NB4 (cell line): ENCODE measurements at regions not wholly inside any gene's neighbourhood (a gene's known extent, or its start where the extent isn't known, plus 50 kb on each side); places are given as distances from the start of the nearest gene placed in this dataset.

Experiments used
- CTCF ChIP-seq: IDR thresholded peaks from one replicate; pipeline ENCODE4 v1.5.1; 2012; ENCODE audit warnings: low read depth, low read length
- MYC ChIP-seq: IDR thresholded peaks from 2 replicates; pipeline ENCODE4 v1.6.1; 2011; ENCODE audit warnings: low read depth, low read length

- no peak for TF ChIP-seq CTCF
- TF ChIP-seq MYC, result no peak
Observed at GRCh38 chr2:142536492-142536891, 341.0 kb upstream of the KYNU start.
